Effector memory CD8-positive, alpha-beta T cell (primary cell): ENCODE measurements at regions not wholly inside any gene's neighbourhood (a gene's known extent, or its start where the extent isn't known, plus 50 kb on each side); places are given as distances from the start of the nearest gene placed in this dataset.
"Not testable (repeated sequence)": the region's sequence is repeated elsewhere in the genome, so short reads cannot be mapped to it uniquely, and the experiment has no call there.

Experiments
- ATAC-seq: fragments of 150-1000 bp; cut with Tn5 transposase; replicated peaks from 2 replicates; pipeline ENCODE4 v1.10.0; 2021; ENCODE audit warnings: mild to moderate bottlenecking, moderate library complexity
- DNase-seq, 3 experiments: peaks; one replicate each; pipeline ENCODE4 v3.0.0; 2021
- H3K27ac Mint-ChIP-seq, 2 donors: one replicate each; pipeline ENCODE4 v1.8.0; 2022; ENCODE audit warnings: mild to moderate bottlenecking in 2 of 2, mixed read lengths in 2 of 2, moderate library complexity in 2 of 2
- H3K27me3 Mint-ChIP-seq, 2 donors: one replicate each; pipeline ENCODE4 v1.8.0; 2022; ENCODE audit warnings: mixed read lengths in 2 of 2
- H3K36me3 Mint-ChIP-seq: one replicate; pipeline ENCODE4 v1.8.0; 2022; ENCODE audit warnings: mild to moderate bottlenecking, moderate library complexity, mixed read lengths; ENCODE audit not compliant: insufficient read depth
- H3K4me1 Mint-ChIP-seq, 2 donors: one replicate each; pipeline ENCODE4 v1.8.0; 2022; ENCODE audit warnings: low read depth in 2 of 2, mixed read lengths in 2 of 2
- H3K4me3 Mint-ChIP-seq, 2 donors: one replicate each; pipeline ENCODE4 v1.8.0; 2022; ENCODE audit warnings: mild to moderate bottlenecking in 2 of 2, mixed read lengths in 2 of 2, moderate library complexity in 2 of 2
- H3K9me3 Mint-ChIP-seq, 2 donors: one replicate each; pipeline ENCODE4 v1.8.0; 2022; ENCODE audit warnings: mixed read lengths in 2 of 2

GRCh38 chr7:20911081-20911480 lies 124.4 kb upstream of the SP8 start:
- Mint-ChIP-seq H3K4me3 (no peak overlapping the region), H3K27ac (no peak overlapping the region), H3K9me3 (peaks cover 0 to 6% of the 10 kb centered on the region in 2 donors), H3K36me3 (no peaks in the 10 kb centered on the region), H3K27me3 (no peaks in the 10 kb centered on the region), H3K4me1 (no peaks in the 10 kb centered on the region)
- DNase-seq (no peak), ATAC-seq (no peak)

GRCh38 chr7:20913853-20914252 lies 127.2 kb upstream of the SP8 start:
- Mint-ChIP-seq H3K27me3 (no peaks in the 10 kb centered on the region), H3K4me1 (no peaks in the 10 kb centered on the region), H3K4me3 (no peak overlapping the region), H3K9me3 (peaks cover 0 to 3% of the 10 kb centered on the region in 2 donors), H3K36me3 (no peaks in the 10 kb centered on the region), H3K27ac (no peak overlapping the region)
- DNase-seq: no peak
- ATAC-seq: no peak

- Mint-ChIP-seq H3K9me3 (peaks cover 0 to 2% of the 10 kb centered on the region in 2 donors), H3K27me3 (no peaks in the 10 kb centered on the region), H3K36me3 (no peaks in the 10 kb centered on the region), H3K4me1 (no peaks in the 10 kb centered on the region), H3K27ac (no peak overlapping the region), H3K4me3 (no peak overlapping the region)
- ATAC-seq (no peak), DNase-seq (no peak)
These were observed 129.6 kb upstream of the SP8 start for GRCh38 chr7:20916311-20916710.

- H3K4me3 Mint-ChIP-seq: no peak overlapping the region
- H3K9me3 Mint-ChIP-seq: peaks cover 4 to 6% of the 10 kb centered on the region in 2 donors
- ATAC-seq (no peak), DNase-seq (no peak)
- H3K27ac Mint-ChIP-seq: no peak overlapping the region
- no peaks in the 10 kb centered on the region for H3K36me3 Mint-ChIP-seq
- no peaks in the 10 kb centered on the region for H3K4me1 Mint-ChIP-seq
- no peaks in the 10 kb centered on the region for H3K27me3 Mint-ChIP-seq
These were observed 130.9 kb upstream of the SP8 start for GRCh38 chr7:20917603-20918002.

- Mint-ChIP-seq H3K9me3 (peaks cover 4 to 8% of the 10 kb centered on the region in 2 donors), H3K27ac (no peak overlapping the region), H3K36me3 (no peaks in the 10 kb centered on the region), H3K4me3 (no peak overlapping the region), H3K4me1 (no peaks in the 10 kb centered on the region), H3K27me3 (no peaks in the 10 kb centered on the region)
- ATAC-seq (no peak), DNase-seq (no peak)
These were observed 131.5 kb upstream of the SP8 start for GRCh38 chr7:20918156-20918555.

- peaks cover 9 to 16% of the 10 kb centered on the region in 2 donors for H3K9me3 Mint-ChIP-seq
- not testable (repeated sequence) for DNase-seq, H3K4me1 Mint-ChIP-seq, H3K4me3 Mint-ChIP-seq, ATAC-seq, H3K27me3 Mint-ChIP-seq, H3K36me3 Mint-ChIP-seq, H3K27ac Mint-ChIP-seq
These were observed 140.5 kb upstream of the SP8 start for GRCh38 chr7:20927178-20927577.

- H3K9me3 Mint-ChIP-seq: peaks cover 6 to 10% of the 10 kb centered on the region in 2 donors
- H3K27me3 Mint-ChIP-seq: no peaks in the 10 kb centered on the region
- no peak overlapping the region for H3K27ac Mint-ChIP-seq
- H3K4me3 Mint-ChIP-seq: no peak overlapping the region
- ATAC-seq (no peak), DNase-seq (no peak)
- no peaks in the 10 kb centered on the region for H3K4me1 Mint-ChIP-seq
- H3K36me3 Mint-ChIP-seq: no peaks in the 10 kb centered on the region
These were observed 141.3 kb upstream of the SP8 start for GRCh38 chr7:20927976-20928375.

GRCh38 chr7:20929199-20929598 lies 142.5 kb upstream of the SP8 start:
- H3K9me3 Mint-ChIP-seq: peaks cover 3 to 6% of the 10 kb centered on the region in 2 donors
- no peaks in the 10 kb centered on the region for H3K27me3 Mint-ChIP-seq
- no peak overlapping the region for H3K27ac Mint-ChIP-seq
- no peak overlapping the region for H3K4me3 Mint-ChIP-seq
- no peaks in the 10 kb centered on the region for H3K4me1 Mint-ChIP-seq
- DNase-seq (no peak), ATAC-seq (no peak)
- no peaks in the 10 kb centered on the region for H3K36me3 Mint-ChIP-seq

GRCh38 chr7:20931739-20932138 lies 145.1 kb upstream of the SP8 start:
- no peak for ATAC-seq
- Mint-ChIP-seq H3K36me3 (no peaks in the 10 kb centered on the region), H3K27ac (no peak overlapping the region), H3K4me3 (no peak overlapping the region), H3K27me3 (no peaks in the 10 kb centered on the region), H3K9me3 (peaks cover 0 to 3% of the 10 kb centered on the region in 2 donors), H3K4me1 (no peaks in the 10 kb centered on the region)
- DNase-seq: no peak

GRCh38 chr7:20932785-20933527 lies 146.3 kb upstream of the SP8 start:
- DNase-seq (no peak), ATAC-seq (no peak)
- no peaks in the 10 kb centered on the region for H3K36me3 Mint-ChIP-seq
- no peak overlapping the region for H3K4me3 Mint-ChIP-seq
- no peak overlapping the region for H3K27ac Mint-ChIP-seq
- peaks cover 0 to 5% of the 10 kb centered on the region in 2 donors for H3K9me3 Mint-ChIP-seq
- no peaks in the 10 kb centered on the region for H3K4me1 Mint-ChIP-seq
- no peaks in the 10 kb centered on the region for H3K27me3 Mint-ChIP-seq

GRCh38 chr7:20945451-20945850 lies 158.8 kb upstream of the SP8 start:
- Mint-ChIP-seq H3K9me3 (peaks cover 4 to 10% of the 10 kb centered on the region in 2 donors), H3K36me3 (no peaks in the 10 kb centered on the region), H3K27me3 (no peaks in the 10 kb centered on the region), H3K4me3 (no peak overlapping the region), H3K4me1 (no peaks in the 10 kb centered on the region), H3K27ac (no peak overlapping the region)
- no peak for ATAC-seq
- no peak for DNase-seq

GRCh38 chr7:20952916-20953315 lies 166.2 kb upstream of the SP8 start:
- H3K9me3 Mint-ChIP-seq: peaks cover 0 to 2% of the 10 kb centered on the region in 2 donors
- ATAC-seq: no peak
- no peaks in the 10 kb centered on the region for H3K4me1 Mint-ChIP-seq
- no peaks in the 10 kb centered on the region for H3K36me3 Mint-ChIP-seq
- DNase-seq: no peak
- no peak overlapping the region for H3K27ac Mint-ChIP-seq
- H3K27me3 Mint-ChIP-seq: no peaks in the 10 kb centered on the region
- H3K4me3 Mint-ChIP-seq: no peak overlapping the region

- DNase-seq (no peak), ATAC-seq (no peak)
- Mint-ChIP-seq H3K27me3 (no peaks in the 10 kb centered on the region), H3K4me3 (no peak overlapping the region), H3K9me3 (peaks cover 0 to 2% of the 10 kb centered on the region in 2 donors), H3K4me1 (no peaks in the 10 kb centered on the region), H3K27ac (no peak overlapping the region), H3K36me3 (no peaks in the 10 kb centered on the region)
These were observed 168.3 kb upstream of the SP8 start for GRCh38 chr7:20954711-20955619.

GRCh38 chr7:20958572-20958971 lies 171.9 kb upstream of the SP8 start:
- Mint-ChIP-seq H3K4me3 (no peak overlapping the region), H3K4me1 (no peaks in the 10 kb centered on the region), H3K36me3 (no peaks in the 10 kb centered on the region), H3K27me3 (no peaks in the 10 kb centered on the region), H3K9me3 (no peaks in the 10 kb centered on the region), H3K27ac (no peak overlapping the region)
- ATAC-seq: no peak
- no peak for DNase-seq
